ENCODE measurements at regions not wholly inside any gene's neighbourhood (a gene's known extent, or its start where the extent isn't known, plus 50 kb on each side); places are given as distances from the start of the nearest gene placed in this dataset.

GRCh38 chr3:175989161-175989560, 1130.0 kb downstream of the NAALADL2 start:
- DNase-seq (ENCODE audit: low spot score), result no peak
- TF ChIP-seq, protein P1, sequence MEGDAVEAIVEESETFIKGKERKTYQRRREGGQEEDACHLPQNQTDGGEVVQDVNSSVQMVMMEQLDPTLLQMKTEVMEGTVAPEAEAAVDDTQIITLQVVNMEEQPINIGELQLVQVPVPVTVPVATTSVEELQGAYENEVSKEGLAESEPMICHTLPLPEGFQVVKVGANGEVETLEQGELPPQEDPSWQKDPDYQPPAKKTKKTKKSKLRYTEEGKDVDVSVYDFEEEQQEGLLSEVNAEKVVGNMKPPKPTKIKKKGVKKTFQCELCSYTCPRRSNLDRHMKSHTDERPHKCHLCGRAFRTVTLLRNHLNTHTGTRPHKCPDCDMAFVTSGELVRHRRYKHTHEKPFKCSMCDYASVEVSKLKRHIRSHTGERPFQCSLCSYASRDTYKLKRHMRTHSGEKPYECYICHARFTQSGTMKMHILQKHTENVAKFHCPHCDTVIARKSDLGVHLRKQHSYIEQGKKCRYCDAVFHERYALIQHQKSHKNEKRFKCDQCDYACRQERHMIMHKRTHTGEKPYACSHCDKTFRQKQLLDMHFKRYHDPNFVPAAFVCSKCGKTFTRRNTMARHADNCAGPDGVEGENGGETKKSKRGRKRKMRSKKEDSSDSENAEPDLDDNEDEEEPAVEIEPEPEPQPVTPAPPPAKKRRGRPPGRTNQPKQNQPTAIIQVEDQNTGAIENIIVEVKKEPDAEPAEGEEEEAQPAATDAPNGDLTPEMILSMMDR (IDR thresholded peaks at IDR 0.05; ENCODE audit: extremely low read depth, insufficient read depth, missing control alignments), result no peak
- in situ Hi-C loops (cut with MboI; ENCODE audit: low pct_unique_long_range_greater_than_20kb, low sequenced_read_pairs, unreplicated experiment), result no loop called here

- TF ChIP-seq, protein P1 (IDR thresholded peaks at IDR 0.05; ENCODE audit: extremely low read depth, insufficient read depth, missing control alignments), result no peak
- in situ Hi-C loops (cut with MboI; ENCODE audit: low pct_unique_long_range_greater_than_20kb, low sequenced_read_pairs, unreplicated experiment), result no loop called here
- no peak for DNase-seq (ENCODE audit: low spot score)
Measured at GRCh38 chr3:175988401-175988800, 1129.3 kb downstream of the NAALADL2 start.

DNA sequence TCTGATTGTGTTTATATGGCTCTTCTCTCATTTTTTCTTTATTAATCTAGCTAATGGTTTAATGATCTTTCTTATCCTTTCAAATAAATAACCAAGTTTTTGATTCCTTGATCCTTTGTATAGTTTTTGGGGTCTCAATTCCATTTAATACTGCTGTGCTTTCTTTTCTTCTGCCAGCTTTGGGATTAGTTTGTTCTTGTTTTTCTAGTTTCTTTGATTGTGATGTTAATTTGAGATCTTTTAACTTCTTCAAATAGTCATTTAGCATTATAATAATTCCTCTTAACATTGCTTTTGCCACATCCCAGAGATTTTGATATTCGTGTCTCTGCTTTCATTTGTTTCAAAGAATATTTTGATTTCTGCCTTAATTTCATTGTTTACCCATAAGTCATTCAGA, 1126.6 kb downstream of the NAALADL2 start:
- no peak for DNase-seq (ENCODE audit: low spot score)
- in situ Hi-C loops (cut with MboI; ENCODE audit: low pct_unique_long_range_greater_than_20kb, low sequenced_read_pairs, unreplicated experiment), result no loop called here
- TF ChIP-seq, protein P1 (IDR thresholded peaks at IDR 0.05; ENCODE audit: extremely low read depth, insufficient read depth, missing control alignments), result no peak

GRCh38 chr3:175983379-175983778, 1124.2 kb downstream of the NAALADL2 start:
- TF ChIP-seq, protein P1 (IDR thresholded peaks at IDR 0.05; ENCODE audit: extremely low read depth, insufficient read depth, missing control alignments), result no peak
- in situ Hi-C loops (cut with MboI; ENCODE audit: low pct_unique_long_range_greater_than_20kb, low sequenced_read_pairs, unreplicated experiment), result no loop called here
- DNase-seq (ENCODE audit: low spot score), result no peak

GRCh38 chr3:175980486-175981090, 1121.5 kb downstream of the NAALADL2 start:
- TF ChIP-seq, protein P1 (IDR thresholded peaks at IDR 0.05; ENCODE audit: extremely low read depth, insufficient read depth, missing control alignments), result no peak
- DNase-seq (ENCODE audit: low spot score), result no peak
- in situ Hi-C loops (cut with MboI; ENCODE audit: low pct_unique_long_range_greater_than_20kb, low sequenced_read_pairs, unreplicated experiment), result no loop called here

- TF ChIP-seq, protein P1 (IDR thresholded peaks at IDR 0.05; ENCODE audit: extremely low read depth, insufficient read depth, missing control alignments), result no peak
- in situ Hi-C loops (cut with MboI; ENCODE audit: low pct_unique_long_range_greater_than_20kb, low sequenced_read_pairs, unreplicated experiment), result no loop called here
- no peak for DNase-seq (ENCODE audit: low spot score)
Measured at GRCh38 chr3:175977968-175978752, 1119.0 kb downstream of the NAALADL2 start.

Measured in GM13977 (cell line).